ENCODE measurements at regions not wholly inside any gene's neighbourhood (a gene's known extent, or its start where the extent isn't known, plus 50 kb on each side); places are given as distances from the start of the nearest gene placed in this dataset.

DNA sequence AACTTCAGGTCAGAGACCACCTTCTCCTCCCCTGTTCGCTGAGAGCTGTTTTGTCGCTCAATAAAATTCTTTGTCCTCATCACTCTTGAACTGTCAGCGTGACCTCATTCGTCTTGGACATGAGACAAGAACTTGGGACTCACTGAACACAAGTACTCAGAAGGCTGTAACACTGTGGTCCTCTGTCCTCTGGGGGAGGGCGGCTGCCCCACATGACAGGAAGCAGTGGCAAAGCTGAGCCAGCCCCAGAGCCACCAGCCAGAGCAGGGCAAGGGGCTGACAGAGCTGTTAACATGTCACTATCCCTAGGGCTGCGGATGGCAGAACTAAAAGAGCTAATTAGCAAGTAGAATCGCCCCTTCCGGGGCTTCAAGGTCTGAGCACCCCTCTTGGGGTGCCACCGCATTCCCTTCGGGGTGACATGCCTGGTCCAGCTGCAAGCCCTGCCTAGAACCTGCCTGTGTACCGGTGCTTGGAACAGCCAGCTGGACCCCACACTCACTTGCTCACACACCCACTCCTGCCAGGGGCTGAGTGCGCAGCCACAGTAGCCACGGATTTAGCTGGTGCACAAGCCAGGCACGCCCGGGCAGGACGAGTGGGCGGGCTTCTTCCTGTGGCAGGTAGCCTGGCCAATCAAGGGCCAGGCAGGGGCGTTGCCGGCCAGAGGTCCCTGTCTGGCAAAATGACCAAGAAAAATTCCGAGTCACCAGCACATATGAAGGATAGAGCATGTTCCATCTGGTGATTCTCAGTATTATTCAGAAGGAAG, 648.6 kb upstream of the AGA start:
- Histone ChIP-seq H3K9me3 (ENCODE audit: control insufficient read depth, insufficient read depth, low read length) (no peaks in the 10 kb centered on the region; the same call in 1 of the 2 replicates), H2AFZ (replicated peaks; ENCODE audit: low read length, poor library complexity) (no peak overlapping the region), H3K18ac (ENCODE audit: low read depth, low read length) (no peak overlapping the region), H4K20me1 (ENCODE audit: insufficient read depth, low read length) (no peaks in the 10 kb centered on the region), H2BK5ac (ENCODE audit: low read depth, low read length, poor library complexity, severe bottlenecking) (no peak overlapping the region), H3K9ac (ENCODE audit: low read depth, low read length) (no peak overlapping the region), H3K23ac (ENCODE audit: low read depth, low read length) (no peak overlapping the region), H3K4me1 (ENCODE audit: control insufficient read depth, insufficient read depth, low read length) (no peaks in the 10 kb centered on the region), H4K91ac (ENCODE audit: insufficient read depth, low read depth, low read length) (no peak overlapping the region), H3K79me1 (ENCODE audit: low read depth in 1 of 2, low read length in 2 of 2) (no peaks in the 10 kb centered on the region), H2BK15ac (ENCODE audit: low read depth, low read length) (no peak overlapping the region), H2BK20ac (ENCODE audit: low read depth, low read length) (no peak overlapping the region), H3K4ac (ENCODE audit: low read depth, low read length) (no peak overlapping the region), H3K36me3 (ENCODE audit: control insufficient read depth, insufficient read depth, low read length) (no peaks in the 10 kb centered on the region), H2AK9ac (replicated peaks; ENCODE audit: low read depth, low read length, poor library complexity) (peak overlapping the region; percentile 7), H3K4me2 (ENCODE audit: low read depth, low read length) (no peak overlapping the region), H4K5ac (ENCODE audit: low read depth, low read length) (no peak overlapping the region), H4K8ac (ENCODE audit: low read depth in 2 of 2, low read length in 2 of 2) (no peak overlapping the region), H3K56ac (ENCODE audit: extremely low read depth, insufficient read depth, low read length) (no peak overlapping the region), H3K4me3 (ENCODE audit: insufficient read depth, low read depth, low read length) (no peak overlapping the region), H3K9me1 (ENCODE audit: insufficient read depth, low read length) (no peaks in the 10 kb centered on the region), H3K27me3 (ENCODE audit: control insufficient read depth, insufficient read depth, low read length) (no peaks in the 10 kb centered on the region), H2AK5ac (ENCODE audit: low read depth, low read length) (no peak overlapping the region), H3K27ac (ENCODE audit: insufficient read depth, low read length) (no peak overlapping the region), H2BK120ac (ENCODE audit: low read depth, low read length) (no peak overlapping the region), H3K14ac (replicated peaks; ENCODE audit: low read depth, low read length) (no peak overlapping the region)
- in situ Hi-C loops (cut with MboI; ENCODE audit: low sequenced_read_pairs), result no loop called here
- 78% methylated on average over 4 of the region's 20 CpGs; no CpG with 5 or more reads in 1 of the 2 experiments for WGBS, 2 experiments (ENCODE audit: extremely low coverage in 2 of 2, insufficient read length in 1 of 2)
- no TSS peak for BruUV-seq (replicated peaks)
- ChIA-PET CTCF (no interaction called here), POLR2A (ENCODE audit: unreplicated experiment) (no interaction called here)
- dilution Hi-C loops (cut with HindIII; ENCODE audit: low sequenced_read_pairs, unreplicated experiment), result no loop called here
- TF ChIP-seq, protein P1, sequence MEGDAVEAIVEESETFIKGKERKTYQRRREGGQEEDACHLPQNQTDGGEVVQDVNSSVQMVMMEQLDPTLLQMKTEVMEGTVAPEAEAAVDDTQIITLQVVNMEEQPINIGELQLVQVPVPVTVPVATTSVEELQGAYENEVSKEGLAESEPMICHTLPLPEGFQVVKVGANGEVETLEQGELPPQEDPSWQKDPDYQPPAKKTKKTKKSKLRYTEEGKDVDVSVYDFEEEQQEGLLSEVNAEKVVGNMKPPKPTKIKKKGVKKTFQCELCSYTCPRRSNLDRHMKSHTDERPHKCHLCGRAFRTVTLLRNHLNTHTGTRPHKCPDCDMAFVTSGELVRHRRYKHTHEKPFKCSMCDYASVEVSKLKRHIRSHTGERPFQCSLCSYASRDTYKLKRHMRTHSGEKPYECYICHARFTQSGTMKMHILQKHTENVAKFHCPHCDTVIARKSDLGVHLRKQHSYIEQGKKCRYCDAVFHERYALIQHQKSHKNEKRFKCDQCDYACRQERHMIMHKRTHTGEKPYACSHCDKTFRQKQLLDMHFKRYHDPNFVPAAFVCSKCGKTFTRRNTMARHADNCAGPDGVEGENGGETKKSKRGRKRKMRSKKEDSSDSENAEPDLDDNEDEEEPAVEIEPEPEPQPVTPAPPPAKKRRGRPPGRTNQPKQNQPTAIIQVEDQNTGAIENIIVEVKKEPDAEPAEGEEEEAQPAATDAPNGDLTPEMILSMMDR (conservative IDR thresholded peaks at IDR 0.05; ENCODE audit: low read depth, low read length), result no peak
- TF ChIP-seq POLR2A (IDR thresholded peaks at IDR 0.05; ENCODE audit: low read depth, low read length), result no peak
- TF ChIP-seq, protein P2, sequence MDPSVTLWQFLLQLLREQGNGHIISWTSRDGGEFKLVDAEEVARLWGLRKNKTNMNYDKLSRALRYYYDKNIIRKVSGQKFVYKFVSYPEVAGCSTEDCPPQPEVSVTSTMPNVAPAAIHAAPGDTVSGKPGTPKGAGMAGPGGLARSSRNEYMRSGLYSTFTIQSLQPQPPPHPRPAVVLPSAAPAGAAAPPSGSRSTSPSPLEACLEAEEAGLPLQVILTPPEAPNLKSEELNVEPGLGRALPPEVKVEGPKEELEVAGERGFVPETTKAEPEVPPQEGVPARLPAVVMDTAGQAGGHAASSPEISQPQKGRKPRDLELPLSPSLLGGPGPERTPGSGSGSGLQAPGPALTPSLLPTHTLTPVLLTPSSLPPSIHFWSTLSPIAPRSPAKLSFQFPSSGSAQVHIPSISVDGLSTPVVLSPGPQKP (IDR thresholded peaks at IDR 0.05; ENCODE audit: borderline replicate concordance, low read depth, low read length), result no peak
- no peak for TF ChIP-seq FOS (IDR thresholded peaks at IDR 0.05; ENCODE audit: low read depth, low read length)
- no peak for TF ChIP-seq SMC3 (IDR thresholded peaks at IDR 0.05; ENCODE audit: low read depth, low read length)
- TF ChIP-seq NFE2L2 (IDR thresholded peaks at IDR 0.05; ENCODE audit: low read depth, low read length), result no peak
- TF ChIP-seq RAD21 (IDR thresholded peaks at IDR 0.05; ENCODE audit: low read length), result no peak
- no peak for TF ChIP-seq MAZ (IDR thresholded peaks at IDR 0.05; ENCODE audit: borderline replicate concordance, low read depth, low read length)
- no peak for TF ChIP-seq RFX5 (IDR thresholded peaks at IDR 0.05; ENCODE audit: low read depth, low read length)
- TF ChIP-seq CHD1 (IDR thresholded peaks at IDR 0.05; ENCODE audit: low read depth, low read length), result no peak
- no peak for TF ChIP-seq MAFK (IDR thresholded peaks at IDR 0.05; ENCODE audit: low read depth, low read length)
- TF ChIP-seq BHLHE40 (IDR thresholded peaks at IDR 0.05; ENCODE audit: low read depth, low read length), result no peak
- no peak for TF ChIP-seq RCOR1 (IDR thresholded peaks at IDR 0.05; ENCODE audit: insufficient replicate concordance, low read length)
- TF ChIP-seq MXI1 (IDR thresholded peaks at IDR 0.05; ENCODE audit: borderline replicate concordance, low read depth, low read length), result no peak
- no peak for TF ChIP-seq CEBPB (IDR thresholded peaks at IDR 0.05; ENCODE audit: low read depth, low read length)
- intact Hi-C loops (cut with micrococcal nuclease), result no loop called here
- DNase-seq (no peak), ATAC-seq (ENCODE audit: low read depth) (no peak)

Measured in IMR-90 (cell line).